IPS DF 4.7 (cell line): ENCODE measurements at regions not wholly inside any gene's neighbourhood (a gene's known extent, or its start where the extent isn't known, plus 50 kb on each side); places are given as distances from the start of the nearest gene placed in this dataset.

Experiments used
- DNase-seq: peaks from one replicate; pipeline ENCODE4 v3.0.0-alpha.2; 2013; ENCODE audit warnings: low spot score; ENCODE audit errors: extremely low read depth

DNA sequence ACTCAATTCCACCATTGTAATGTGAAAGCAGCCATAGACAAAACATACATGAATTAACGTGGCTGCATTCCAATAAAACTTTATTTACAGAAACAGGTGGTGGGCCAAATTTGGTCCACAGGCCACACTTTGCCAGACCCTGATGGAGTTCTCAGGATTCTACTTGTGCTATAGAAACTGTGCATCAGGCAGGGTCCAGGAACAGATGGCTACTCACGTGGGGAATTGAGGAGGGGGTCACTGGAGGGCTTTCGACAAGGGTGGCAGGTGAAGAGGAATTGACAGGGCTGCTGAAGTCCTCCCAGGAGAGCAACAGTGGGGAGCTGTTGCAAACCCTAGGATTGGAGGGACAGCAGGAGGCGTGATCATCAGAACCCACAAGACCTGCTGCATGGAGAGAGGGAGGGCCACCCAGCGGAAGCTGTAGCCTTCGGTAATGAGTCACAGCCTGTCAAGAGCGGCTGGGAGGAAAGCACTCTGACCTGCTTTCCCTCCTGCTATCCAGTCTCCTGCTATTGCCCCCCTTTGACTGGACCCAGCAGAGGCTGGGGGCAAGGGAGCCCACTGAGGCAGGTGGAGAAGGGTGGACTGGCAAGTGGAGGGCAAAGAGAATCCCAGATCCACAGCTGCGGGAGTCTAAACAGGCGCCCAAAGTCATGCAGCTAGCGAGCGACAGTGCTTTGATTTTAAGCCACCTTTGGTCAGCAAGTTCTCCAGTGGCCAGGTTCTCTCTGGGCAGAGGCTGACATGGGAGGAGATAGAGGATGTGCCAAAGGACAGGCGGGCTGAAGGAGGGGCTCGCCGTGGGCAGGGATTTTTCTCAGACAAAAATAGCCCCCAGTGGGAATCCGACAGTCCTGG, 138.3 kb upstream of the SMIM23 start:
- no peak for DNase-seq

DNA sequence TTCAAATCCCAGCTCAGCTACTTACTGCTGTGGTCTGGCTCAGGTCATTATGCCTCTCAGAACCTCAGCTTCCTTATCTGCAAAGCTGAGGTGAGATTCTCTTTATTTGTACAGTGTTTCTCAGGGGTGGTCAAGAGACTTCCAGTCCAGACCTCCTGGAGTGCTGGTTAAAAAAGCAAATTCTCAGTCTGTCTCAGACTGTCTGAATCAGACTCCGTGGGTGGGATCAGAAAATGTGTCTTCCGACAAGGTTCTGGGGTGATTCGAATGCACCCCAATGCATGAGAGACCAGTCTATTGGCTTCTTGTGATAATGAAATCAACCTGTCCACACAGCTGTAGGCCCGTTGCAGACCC, 137.7 kb upstream of the SMIM23 start:
- DNase-seq = no peak

DNA sequence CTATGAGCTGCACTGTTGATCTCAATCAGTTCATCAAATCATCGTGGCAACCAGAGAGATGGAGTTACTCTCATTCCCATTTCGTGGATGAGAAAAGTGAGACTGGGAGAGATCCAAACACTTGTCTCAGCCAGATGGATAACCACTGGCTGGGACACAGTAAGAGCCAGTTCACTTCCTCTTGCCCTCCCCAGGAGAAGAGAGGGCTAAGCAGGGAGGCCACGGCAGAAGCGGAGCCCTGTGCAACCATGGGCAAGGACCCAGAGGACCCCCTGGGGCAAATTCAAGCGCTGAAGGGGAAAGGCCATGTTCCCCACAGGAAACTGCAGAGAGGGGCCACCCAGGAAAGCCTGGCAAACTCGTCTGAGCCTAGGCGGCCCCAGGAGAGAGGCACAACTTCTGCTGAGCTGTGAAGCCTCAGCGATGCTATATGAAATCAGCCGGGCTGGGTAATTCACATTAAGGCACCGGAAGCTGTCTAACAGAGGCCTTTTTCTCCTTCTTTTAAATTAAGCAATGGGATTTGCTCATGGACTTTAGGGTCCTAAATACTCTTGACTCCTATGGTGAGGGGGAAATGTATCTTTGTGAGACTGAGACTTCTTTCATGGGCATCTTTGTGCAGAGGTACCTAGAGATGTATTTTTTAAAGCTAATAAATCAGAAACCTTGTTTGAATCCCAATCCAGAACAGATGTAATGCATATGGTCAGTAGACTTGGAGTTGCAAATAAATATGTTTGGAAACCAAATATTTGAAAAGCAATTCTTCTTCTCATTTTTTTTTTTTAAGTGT, 137.1 kb upstream of the SMIM23 start:
- DNase-seq = no peak

DNA sequence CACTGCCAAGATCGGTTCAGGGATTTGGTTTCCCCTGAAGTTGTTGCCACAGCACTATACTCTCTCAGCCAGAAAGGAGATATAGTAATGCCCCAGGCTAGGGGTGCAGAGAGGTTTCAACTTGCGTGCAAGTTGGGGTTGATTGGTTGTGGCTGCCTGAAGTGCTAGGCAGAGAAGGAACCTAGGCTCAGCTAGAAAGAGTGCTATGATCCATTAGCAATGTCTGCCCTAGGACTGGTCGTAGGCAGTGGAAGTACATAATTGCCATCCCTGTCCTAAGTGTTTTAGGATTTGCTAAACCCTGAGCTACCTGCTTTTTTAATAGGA, 136.6 kb upstream of the SMIM23 start:
- DNase-seq = no peak

DNA sequence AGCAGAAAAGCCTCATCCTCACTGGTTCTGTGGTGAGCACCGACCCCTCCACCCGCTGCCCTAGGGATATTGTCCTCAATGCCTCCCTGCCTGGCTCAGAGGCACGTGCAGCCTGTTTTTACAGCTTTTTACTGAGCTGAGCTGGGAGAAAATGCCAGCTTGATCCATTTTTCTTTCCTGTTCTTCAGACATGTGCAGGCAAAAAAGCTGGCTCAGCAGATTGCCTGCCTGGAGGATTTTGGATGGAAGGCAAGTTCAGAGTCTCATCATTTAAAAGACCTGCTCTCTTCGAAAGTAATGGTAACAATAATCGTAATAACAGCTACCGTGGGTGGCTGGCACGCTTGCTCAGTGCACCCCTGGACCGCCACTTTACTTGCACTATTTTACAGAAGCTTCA, 135.0 kb upstream of the SMIM23 start:
- no peak for DNase-seq

DNA sequence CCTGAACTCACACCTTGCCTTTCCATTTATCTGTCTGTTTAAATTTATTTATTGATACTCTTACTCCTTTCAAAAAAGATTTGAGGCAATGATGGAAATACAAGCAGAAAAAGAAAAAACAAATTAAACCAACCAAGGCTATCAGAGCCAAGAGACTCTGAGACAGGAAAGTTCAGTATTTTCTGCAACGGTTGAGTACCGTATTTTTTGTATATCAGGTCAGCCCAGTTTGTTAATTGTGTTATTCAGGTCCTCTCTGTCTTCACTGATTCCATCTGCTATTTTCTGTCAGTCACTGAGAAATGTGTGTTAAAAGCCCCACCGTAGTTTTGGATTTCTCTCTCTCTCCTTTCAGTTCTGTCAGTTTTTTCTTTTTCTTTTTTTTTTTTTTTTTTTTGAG, 134.5 kb upstream of the SMIM23 start:
- no peak for DNase-seq

DNA sequence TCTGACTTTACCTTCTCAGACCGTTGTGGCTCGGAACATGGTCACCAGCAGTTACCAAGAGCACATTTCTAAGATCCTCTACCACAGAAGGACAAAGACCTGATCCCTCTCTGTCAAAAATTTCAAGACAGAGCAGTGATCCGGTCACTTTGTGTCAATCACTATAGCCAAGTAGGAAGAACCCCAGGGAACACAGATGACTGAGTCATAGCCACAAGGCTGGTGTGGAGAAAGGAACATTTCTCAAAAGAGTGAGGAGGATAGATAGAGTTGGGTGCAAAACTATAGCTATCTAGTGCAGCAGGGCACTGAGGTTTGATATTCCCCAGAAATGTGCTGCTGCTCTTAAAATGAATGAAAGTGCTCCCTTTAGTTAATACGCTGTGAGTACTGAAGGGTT, 130.7 kb upstream of the SMIM23 start:
- DNase-seq = no peak

DNA sequence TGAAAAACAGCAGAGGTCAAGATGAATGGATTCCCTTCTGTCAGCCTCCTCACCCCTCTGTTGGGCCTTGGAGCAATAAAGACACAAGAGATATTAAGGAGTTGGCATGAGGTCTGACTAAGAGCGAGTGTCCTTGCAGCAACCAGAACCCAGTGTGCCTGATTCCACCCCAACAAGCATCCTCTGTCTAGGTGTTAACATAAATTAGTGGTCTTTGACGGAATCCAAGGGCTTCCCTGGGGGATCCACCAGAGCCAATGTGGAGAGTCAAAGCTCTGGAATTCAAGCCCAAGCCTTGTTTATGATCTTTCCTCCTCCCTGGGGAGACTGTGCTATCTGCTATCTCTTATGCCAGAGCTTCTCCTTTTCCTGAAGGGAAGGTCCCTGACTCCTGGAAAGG, 128.1 kb upstream of the SMIM23 start:
- DNase-seq = no peak

DNA sequence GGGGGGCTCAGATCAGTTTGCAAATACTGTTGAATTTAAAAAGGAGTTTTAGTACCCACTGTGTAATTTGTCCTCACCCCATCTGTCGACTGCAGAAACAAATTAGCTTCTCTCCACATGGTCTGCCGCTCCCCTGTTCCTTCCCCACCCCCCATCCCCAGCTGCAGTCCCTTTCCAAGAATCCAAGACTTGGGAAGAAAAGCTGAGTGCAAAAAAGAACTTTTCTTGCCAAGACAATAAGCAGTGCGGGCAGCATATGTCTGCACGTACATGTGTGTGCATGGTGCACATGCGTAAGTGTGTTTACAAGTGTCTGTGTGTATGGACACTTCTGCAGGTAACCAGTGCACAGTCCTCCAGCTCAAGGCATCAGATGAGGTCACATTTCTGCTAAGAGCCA, 125.7 kb upstream of the SMIM23 start:
- DNase-seq = no peak

DNA sequence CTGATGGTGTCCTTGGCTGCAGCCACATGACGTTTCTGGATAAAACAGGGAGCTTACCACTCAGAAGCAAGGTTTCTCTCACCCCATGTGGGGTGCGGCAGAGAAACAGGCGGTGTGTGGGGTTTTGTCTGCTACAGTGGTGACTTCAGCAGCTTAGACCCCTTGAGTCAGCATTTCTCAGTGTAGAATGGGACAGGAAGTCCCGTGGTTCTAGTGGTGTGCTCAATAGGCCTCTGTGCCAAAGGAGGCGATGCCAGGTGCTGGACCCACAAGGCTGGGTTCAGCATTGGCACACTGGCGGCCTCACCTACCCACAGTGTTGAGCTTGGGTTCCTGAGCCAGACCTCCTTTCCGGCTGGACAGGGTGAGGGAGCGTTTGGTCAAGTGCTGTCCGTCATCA, 125.2 kb upstream of the SMIM23 start:
- no peak for DNase-seq

DNA sequence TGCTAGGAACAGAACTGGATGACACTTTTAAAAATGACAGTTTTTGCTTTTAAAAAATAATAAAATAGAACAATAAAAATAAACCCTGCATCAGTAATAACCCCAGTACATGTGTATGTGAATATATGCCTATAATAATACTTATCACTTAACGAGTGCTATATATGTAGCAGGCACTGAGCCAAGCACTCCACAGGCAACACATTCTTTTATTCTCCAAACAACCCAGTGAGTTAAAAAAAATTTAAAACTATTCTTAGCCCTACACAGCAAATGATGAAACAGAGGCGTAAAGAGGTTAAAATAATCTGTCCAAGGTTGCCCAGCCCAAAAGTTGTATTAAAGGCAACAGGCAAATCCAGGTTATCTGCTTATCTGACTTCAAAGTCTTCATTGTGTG, 124.5 kb upstream of the SMIM23 start:
- DNase-seq = no peak

DNA sequence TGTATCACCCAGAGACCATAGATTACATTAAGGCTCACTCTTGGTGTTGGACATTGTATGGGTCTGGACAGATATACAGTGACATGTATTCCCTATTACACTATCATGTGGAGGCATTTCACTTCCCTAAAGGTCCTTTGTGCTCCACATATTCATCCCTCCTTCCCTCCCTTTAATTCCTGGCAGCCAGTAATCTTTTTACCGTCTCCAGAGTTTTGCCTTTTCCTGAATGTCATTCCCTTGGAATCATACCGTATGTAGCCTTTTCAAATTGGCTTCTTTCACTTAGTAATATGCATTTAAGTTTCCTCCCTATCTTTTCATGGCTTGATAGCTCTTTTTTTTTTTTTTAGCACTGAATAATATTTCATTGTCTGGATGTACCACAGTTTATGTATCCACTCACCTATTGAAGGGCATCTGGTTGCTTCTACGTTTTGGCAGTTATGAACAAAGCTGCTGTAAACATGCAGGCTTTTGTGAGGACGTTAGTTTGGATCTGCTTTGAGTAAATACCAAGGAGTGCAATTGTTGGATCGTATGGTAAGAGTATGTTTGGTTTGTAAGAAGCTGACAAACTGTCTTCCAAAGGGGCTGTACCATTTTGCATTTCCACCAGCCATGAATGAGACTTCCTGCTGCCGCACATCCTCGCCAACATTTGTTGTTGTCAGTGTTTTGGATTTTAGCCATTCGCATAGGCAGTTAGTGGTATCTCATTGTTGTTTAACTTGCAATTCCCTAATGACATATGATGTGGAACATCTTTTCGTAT, 122.1 kb upstream of the SMIM23 start:
- DNase-seq = no peak

DNA sequence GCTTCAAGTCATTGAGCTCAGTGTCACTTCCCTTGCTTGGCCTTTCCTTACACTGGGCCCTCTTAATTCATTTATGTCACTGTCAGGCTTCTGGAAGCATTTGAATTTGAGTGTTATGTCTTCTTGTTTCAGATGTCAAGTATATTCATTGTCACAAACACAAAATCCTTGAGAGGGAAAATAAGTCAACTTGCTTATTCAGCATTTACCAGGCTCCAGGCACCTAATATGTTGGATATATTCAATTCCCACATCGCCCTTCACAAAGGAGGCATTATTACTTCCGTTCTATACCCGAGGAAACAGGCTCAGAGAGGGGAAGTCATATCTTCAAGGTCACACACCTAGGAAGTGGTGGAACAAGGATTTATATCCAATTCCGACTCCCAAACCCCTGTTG, 121.1 kb upstream of the SMIM23 start:
- no peak for DNase-seq

DNA sequence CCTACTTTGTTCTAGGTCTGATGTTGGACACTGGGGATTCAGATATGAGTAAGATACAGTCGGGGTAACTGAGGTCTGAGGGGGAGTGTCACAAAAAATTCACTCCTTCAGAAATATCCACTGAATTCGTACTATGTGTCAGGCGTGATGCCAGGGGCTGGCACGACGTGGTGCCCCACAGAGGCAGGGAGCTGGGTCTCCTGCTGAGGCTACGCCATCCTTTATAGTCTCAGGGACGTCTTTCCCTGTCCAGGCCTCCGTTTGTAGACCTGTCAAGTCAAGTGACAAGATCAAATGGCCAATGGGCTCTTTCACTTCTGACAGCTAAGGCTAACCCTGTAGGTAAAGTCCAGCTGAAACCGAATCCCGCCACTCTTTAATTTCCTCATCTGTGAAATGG, 118.8 kb upstream of the SMIM23 start:
- no peak for DNase-seq

DNA sequence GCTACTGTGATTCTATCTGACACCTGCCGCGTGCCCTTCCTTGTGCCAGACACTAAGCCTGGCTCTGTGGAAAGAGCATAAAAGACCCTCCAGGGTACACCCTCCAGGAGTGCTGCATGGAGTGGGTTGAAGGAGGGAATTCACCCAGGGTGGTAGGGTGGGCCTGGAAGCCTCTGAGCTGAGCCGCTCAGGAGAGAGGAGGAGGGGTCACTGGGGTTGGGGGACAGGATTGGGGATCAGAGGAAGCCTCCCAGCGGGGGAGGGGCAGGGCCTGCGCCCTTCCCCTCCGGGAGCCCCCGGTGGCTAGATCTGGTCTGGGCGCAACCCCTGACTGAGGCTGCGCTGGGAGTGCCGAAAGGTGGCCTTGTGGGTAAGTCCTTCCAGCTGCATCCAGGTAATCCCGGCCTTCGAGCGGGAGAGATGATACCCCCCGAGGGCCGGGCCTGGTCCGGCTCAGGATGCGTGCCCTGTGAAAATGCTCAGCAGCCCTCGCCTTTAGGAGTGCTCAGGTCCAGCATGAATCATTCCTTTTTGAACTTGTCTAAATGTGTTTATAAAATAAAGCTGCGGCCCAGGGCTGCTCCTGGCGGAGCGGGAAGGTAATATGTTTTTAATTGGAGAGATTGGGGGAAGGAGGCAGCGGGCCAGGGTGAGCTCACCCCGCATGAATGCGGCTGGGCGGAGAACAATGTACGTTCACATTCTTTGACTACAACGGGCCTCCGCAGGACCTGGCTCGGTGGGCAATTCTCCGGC, 118.1 kb upstream of the SMIM23 start:
- DNase-seq = no peak

DNA sequence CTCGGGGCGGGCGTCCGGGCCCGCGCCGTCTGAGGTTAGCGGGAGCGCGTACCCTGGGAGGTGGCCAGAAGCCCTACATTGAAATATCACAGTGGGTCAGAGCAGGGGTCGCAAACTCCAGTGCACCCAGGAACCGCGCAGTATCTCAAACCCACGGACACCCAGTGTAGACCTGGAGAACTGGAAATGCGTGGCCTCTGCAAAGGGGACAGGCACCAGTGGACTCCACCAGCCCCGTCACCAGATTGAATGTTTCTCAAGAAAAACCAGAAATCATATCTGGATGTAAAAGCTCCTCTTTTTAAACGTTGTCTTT, 117.6 kb upstream of the SMIM23 start:
- no peak for DNase-seq

DNA sequence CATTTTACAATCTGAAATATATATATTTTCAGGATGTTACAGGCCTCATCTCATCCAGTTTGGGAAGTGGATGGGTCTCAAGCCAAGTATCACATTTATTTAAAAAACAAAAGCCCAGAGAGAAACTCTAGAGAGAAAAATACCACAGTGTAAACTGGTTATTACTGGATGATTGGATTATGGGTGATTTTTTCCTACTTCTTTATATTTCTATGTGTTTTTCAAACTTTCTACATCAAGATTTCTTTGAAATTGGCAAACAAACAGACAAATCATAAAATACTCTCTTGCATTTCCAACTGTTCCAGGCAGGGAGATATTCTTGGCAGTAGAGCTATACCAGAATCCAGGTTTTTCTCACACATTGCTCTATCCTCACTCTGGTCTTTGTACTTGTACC, 116.0 kb upstream of the SMIM23 start:
- DNase-seq = no peak

DNA sequence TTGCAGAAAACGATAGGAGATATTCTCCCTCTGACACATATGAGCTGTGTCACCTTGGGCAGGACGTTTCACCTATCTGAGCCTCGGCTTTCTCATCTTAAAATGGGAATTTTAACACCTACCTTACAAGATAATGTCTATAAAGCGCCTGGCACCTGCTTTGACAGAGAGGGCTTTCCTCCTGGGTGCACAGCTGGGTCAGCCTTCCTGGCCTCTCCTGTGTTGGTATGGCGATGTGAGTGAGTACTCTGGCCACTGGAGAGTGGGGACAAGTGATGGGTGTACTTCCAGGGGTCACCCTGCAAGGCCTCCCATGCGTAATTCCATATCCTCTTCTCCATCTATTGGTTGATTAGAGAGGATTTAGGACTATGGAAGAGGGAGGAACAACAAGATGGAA, 113.1 kb upstream of the SMIM23 start:
- no peak for DNase-seq

DNA sequence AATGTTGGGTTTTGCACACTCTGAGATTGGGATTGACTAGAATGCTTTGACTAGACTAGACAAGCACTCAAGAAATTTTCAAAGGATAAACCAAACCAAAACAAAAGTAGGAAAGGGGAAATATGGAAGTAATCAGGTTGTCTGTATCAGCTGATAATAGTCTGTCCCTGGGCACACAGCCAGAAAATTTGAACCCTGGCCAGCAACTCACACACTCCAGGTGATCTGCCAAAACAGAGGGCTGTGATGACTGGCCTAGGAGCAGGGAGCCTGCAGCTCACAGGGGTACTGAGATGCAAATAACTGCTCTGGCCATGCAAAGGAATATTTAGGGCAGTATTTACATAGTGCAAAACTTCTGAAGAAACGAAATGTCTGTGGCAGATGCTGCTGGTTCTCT, 112.3 kb upstream of the SMIM23 start:
- DNase-seq = no peak

DNA sequence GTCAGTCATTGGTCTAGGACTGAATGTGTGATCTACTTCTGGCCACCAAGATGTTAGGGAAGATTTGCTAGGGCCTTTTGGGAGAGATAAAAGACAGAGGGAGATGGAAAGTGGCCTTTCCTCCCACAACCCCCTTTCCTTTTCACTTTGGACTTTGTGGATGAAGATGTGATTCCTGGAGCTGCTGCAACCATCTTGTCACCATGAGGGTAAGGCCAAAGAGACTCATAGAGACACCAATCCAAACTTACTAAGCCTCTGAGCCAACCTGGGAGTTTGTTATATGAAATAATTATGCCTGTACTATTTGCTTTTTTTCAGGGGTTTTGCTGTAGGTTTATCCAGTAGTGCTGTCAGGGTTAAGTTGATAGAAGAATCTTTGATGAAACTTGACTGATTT, 111.8 kb upstream of the SMIM23 start:
- no peak for DNase-seq

DNA sequence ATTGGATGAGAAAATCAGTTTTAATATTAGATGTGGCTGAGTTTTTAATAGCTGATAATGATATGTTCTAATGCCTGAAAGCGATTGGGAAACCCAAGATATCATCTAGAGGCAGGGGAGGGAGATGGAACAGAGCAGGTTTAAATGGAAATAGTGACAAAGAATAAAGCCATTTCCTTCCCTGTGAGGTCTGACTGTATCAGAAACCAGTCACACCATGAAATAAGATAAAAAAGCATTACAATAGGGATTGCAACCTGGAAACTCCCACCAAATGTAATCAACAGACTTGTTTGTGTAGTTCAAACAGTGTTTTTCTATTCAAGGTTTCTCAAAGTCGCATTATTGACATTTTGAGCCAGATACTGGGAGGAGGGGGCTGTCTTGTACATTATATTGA, 110.1 kb upstream of the SMIM23 start:
- no peak for DNase-seq
